Keratinocyte (primary cell): ENCODE measurements at regions not wholly inside any gene's neighbourhood (a gene's known extent, or its start where the extent isn't known, plus 50 kb on each side); places are given as distances from the start of the nearest gene placed in this dataset.

Experiments used
- DNase-seq: peaks from one replicate; pipeline ENCODE4 v3.0.0-alpha.2; 2011; ENCODE audit warnings: low read depth, missing footprints, low spot score
- FAIRE-seq: peaks from 2 replicates; lab custom pipeline; 2011; peaks lifted over from hg19 to GRCh38; lab: Jason Lieb, UNC
- H2AFZ ChIP-seq: 2 replicates; pipeline ENCODE4 v1.6.0; 2012; ENCODE audit warnings: low read length, control low read depth, inconsistent platforms; ENCODE audit not compliant: control insufficient read depth
- H3K27ac ChIP-seq: 2 replicates; pipeline ENCODE4 v1.5.1; 2011; ENCODE audit warnings: low read length; ENCODE audit not compliant: control insufficient read depth, insufficient read depth
- H3K27me3 ChIP-seq: 3 replicates; pipeline ENCODE4 v1.6.0; 2011; ENCODE audit warnings: low read length; ENCODE audit not compliant: control insufficient read depth, insufficient read depth; ENCODE audit errors: extremely low read depth
- H3K36me3 ChIP-seq, 2 experiments: 2 replicates in 1 of 2; 3 replicates in 1 of 2; pipeline ENCODE4 v1.5.1; 2011; ENCODE audit warnings: low read length in 2 of 2, mild to moderate bottlenecking in 1 of 2; ENCODE audit not compliant: control insufficient read depth in 2 of 2, insufficient read depth in 2 of 2; ENCODE audit errors: extremely low read depth in 1 of 2
- H3K4me1 ChIP-seq: 3 replicates; pipeline ENCODE4 v1.5.1; 2011; ENCODE audit warnings: low read length; ENCODE audit not compliant: control insufficient read depth, insufficient read depth; ENCODE audit errors: extremely low read depth
- H3K4me2 ChIP-seq: 3 replicates; pipeline ENCODE4 v1.6.0; 2011; ENCODE audit warnings: low read depth, low read length; ENCODE audit not compliant: control insufficient read depth, insufficient read depth; ENCODE audit errors: extremely low read depth
- H3K4me3 ChIP-seq, 3 experiments: fragments of 200-600 bp in 1 of 3; sonication (generic) in 1 of 3; 2 replicates in 2 of 3; 3 replicates in 1 of 3; pipeline ENCODE4 v1.5.1; 2011 to 2016; ENCODE audit warnings: low read length in 3 of 3, mild to moderate bottlenecking in 3 of 3, control low read depth in 2 of 3, inconsistent platforms in 1 of 3, low read depth in 1 of 3, mixed read lengths in 1 of 3, mixed run types in 1 of 3, moderate library complexity in 1 of 3; ENCODE audit not compliant: control insufficient read depth in 2 of 3, insufficient read depth in 2 of 3; ENCODE audit errors: extremely low read depth in 1 of 3
- H3K79me2 ChIP-seq: 2 replicates; pipeline ENCODE4 v1.6.0; 2012; ENCODE audit warnings: low read length; ENCODE audit not compliant: control insufficient read depth, insufficient read depth
- H3K9ac ChIP-seq: 3 replicates; pipeline ENCODE4 v1.6.0; 2011; ENCODE audit warnings: low read length; ENCODE audit not compliant: control insufficient read depth, insufficient read depth; ENCODE audit errors: extremely low read depth
- H3K9me1 ChIP-seq: 3 replicates; pipeline ENCODE4 v1.6.0; 2011; ENCODE audit warnings: low read length; ENCODE audit not compliant: control insufficient read depth, insufficient read depth; ENCODE audit errors: extremely low read depth
- H3K9me3 ChIP-seq: 2 replicates; pipeline ENCODE4 v1.5.1; 2012; ENCODE audit warnings: low read depth, low read length; ENCODE audit not compliant: control insufficient read depth
- H4K20me1 ChIP-seq: 3 replicates; pipeline ENCODE4 v1.6.0; 2011; ENCODE audit warnings: low read length; ENCODE audit not compliant: control insufficient read depth, insufficient read depth; ENCODE audit errors: extremely low read depth
- EZH2 ChIP-seq: IDR thresholded peaks from one replicate; pipeline ENCODE4 v1.6.1; 2012; ENCODE audit warnings: inconsistent platforms, mild to moderate bottlenecking, low read length, moderate library complexity
- dilution Hi-C: fragments of 300-500 bp; cut with MboI; formaldehyde crosslinking; loops from one replicate; pipeline ENCODE4 v1.7.0; 2020; ENCODE audit warnings: low sequenced_read_pairs; ENCODE audit not compliant: extremely low pct_ligation_motif_present
- TF ChIP-seq, protein P1 (sequence below), 3 experiments: IDR thresholded peaks in 1 of 3; conservative IDR thresholded peaks in 1 of 3; optimal IDR thresholded peaks in 1 of 3; 2 replicates in 2 of 3; 3 replicates in 1 of 3; pipeline versions ENCODE3 to v1.5.1; 2011; ENCODE audit warnings: low read length in 3 of 3, mild to moderate bottlenecking in 3 of 3, moderate library complexity in 2 of 3, control low read depth in 1 of 3, inconsistent platforms in 1 of 3; ENCODE audit not compliant: insufficient read depth in 2 of 3; ENCODE audit errors: extremely low read depth in 1 of 3

GRCh38 chr3:110293660-110294059 is 778.0 kb upstream of the NECTIN3 start:
- FAIRE-seq, result no peak
- no peaks in the 10 kb centered on the region for H3K79me2 ChIP-seq
- H3K27ac ChIP-seq, result no peak overlapping the region
- H3K4me3 ChIP-seq, result no peak overlapping the region
- no peak for TF ChIP-seq EZH2
- TF ChIP-seq, protein P1, sequence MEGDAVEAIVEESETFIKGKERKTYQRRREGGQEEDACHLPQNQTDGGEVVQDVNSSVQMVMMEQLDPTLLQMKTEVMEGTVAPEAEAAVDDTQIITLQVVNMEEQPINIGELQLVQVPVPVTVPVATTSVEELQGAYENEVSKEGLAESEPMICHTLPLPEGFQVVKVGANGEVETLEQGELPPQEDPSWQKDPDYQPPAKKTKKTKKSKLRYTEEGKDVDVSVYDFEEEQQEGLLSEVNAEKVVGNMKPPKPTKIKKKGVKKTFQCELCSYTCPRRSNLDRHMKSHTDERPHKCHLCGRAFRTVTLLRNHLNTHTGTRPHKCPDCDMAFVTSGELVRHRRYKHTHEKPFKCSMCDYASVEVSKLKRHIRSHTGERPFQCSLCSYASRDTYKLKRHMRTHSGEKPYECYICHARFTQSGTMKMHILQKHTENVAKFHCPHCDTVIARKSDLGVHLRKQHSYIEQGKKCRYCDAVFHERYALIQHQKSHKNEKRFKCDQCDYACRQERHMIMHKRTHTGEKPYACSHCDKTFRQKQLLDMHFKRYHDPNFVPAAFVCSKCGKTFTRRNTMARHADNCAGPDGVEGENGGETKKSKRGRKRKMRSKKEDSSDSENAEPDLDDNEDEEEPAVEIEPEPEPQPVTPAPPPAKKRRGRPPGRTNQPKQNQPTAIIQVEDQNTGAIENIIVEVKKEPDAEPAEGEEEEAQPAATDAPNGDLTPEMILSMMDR (optimal IDR thresholded peaks at IDR 0.05 in 1 of 3, IDR thresholded peaks at IDR 0.05 in 1 of 3, conservative IDR thresholded peaks at IDR 0.05 in 1 of 3; ENCODE audit: extremely low read depth in 1 of 3, insufficient read depth in 2 of 3, low read length in 3 of 3), result no peak
- H3K27me3 ChIP-seq, result no peaks in the 10 kb centered on the region
- no peak overlapping the region for H3K9ac ChIP-seq
- no peak for DNase-seq
- H2AFZ ChIP-seq, result no peak overlapping the region
- no peak overlapping the region for H3K4me2 ChIP-seq
- dilution Hi-C loops, result no loop called here
- H3K9me3 ChIP-seq, result no peaks in the 10 kb centered on the region
- H4K20me1 ChIP-seq, result no peaks in the 10 kb centered on the region
- H3K4me1 ChIP-seq, result no peaks in the 10 kb centered on the region
- no peaks in the 10 kb centered on the region for H3K36me3 ChIP-seq
- no peaks in the 10 kb centered on the region for H3K9me1 ChIP-seq

DNA sequence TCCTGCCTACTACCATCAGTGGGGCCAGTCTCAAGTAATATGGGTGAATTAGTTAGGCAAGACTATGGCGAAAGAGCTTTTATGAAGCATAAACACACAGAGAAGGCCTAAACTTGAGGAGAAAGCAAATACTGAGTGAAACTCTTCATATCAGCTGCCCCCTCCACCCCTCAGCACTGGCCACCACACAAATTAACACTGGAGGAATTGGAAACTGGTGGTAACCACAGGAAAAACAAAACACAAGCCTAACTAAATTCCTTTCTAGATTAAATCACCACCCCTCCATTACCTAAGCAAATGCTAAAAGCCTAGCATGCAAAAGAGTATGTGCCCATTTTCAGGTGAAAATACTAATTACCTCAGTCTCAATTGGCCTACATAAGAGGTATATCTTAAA is 774.7 kb upstream of the NECTIN3 start:
- dilution Hi-C loops, result no loop called here
- no peak for FAIRE-seq
- H2AFZ ChIP-seq, result no peak overlapping the region

More for the DNA sequence above, 774.7 kb upstream of the NECTIN3 start:
- H3K27ac ChIP-seq, result no peak overlapping the region
- H3K27me3 ChIP-seq, result no peaks in the 10 kb centered on the region
- no peaks in the 10 kb centered on the region for H3K36me3 ChIP-seq
- no peak overlapping the region for H3K4me3 ChIP-seq
- no peaks in the 10 kb centered on the region for H4K20me1 ChIP-seq
- no peak for DNase-seq
- no peak for TF ChIP-seq EZH2
- TF ChIP-seq, protein P1 (optimal IDR thresholded peaks at IDR 0.05 in 1 of 3, IDR thresholded peaks at IDR 0.05 in 1 of 3, conservative IDR thresholded peaks at IDR 0.05 in 1 of 3; ENCODE audit: extremely low read depth in 1 of 3, insufficient read depth in 2 of 3, low read length in 3 of 3), result no peak
- no peak overlapping the region for H3K9ac ChIP-seq
- no peaks in the 10 kb centered on the region for H3K4me1 ChIP-seq
- no peaks in the 10 kb centered on the region for H3K9me1 ChIP-seq
- H3K9me3 ChIP-seq, result no peaks in the 10 kb centered on the region
- no peaks in the 10 kb centered on the region for H3K79me2 ChIP-seq
- H3K4me2 ChIP-seq, result no peak overlapping the region
